Endodermal cell (in vitro differentiated cells): ENCODE measurements at regions not wholly inside any gene's neighbourhood (a gene's known extent, or its start where the extent isn't known, plus 50 kb on each side); places are given as distances from the start of the nearest gene placed in this dataset.

Experiments
- DNase-seq: peaks from one replicate; pipeline ENCODE4 v3.0.0-alpha.2; 2017
- H3K27ac ChIP-seq: 2 replicates; pipeline ENCODE4 v1.5.1; 2013; ENCODE audit warnings: mild to moderate bottlenecking, low read depth, low read length, moderate library complexity
- H3K27me3 ChIP-seq: 2 replicates; pipeline ENCODE4 v1.6.1; 2013; ENCODE audit warnings: mild to moderate bottlenecking, low read length, moderate library complexity; ENCODE audit not compliant: insufficient read depth, control insufficient read depth, poor library complexity, severe bottlenecking
- H3K36me3 ChIP-seq: 2 replicates; pipeline ENCODE4 v1.7.0; 2013; ENCODE audit warnings: mild to moderate bottlenecking, low read length, moderate library complexity; ENCODE audit not compliant: control insufficient read depth, insufficient read depth
- H3K4me1 ChIP-seq: one replicate; pipeline ENCODE4 v1.7.0; 2013; ENCODE audit warnings: low read length; ENCODE audit not compliant: control insufficient read depth, insufficient read depth
- H3K4me3 ChIP-seq: 2 replicates; pipeline ENCODE4 v1.5.1; 2013; ENCODE audit warnings: mild to moderate bottlenecking, low read length, moderate library complexity
- H3K9ac ChIP-seq: 2 replicates; pipeline ENCODE4 v1.6.1; 2013; ENCODE audit warnings: mild to moderate bottlenecking, low read length, moderate library complexity; ENCODE audit not compliant: poor library complexity, severe bottlenecking; ENCODE audit errors: extremely low read depth
- H3K9me3 ChIP-seq: 2 replicates; pipeline ENCODE4 v1.6.1; 2013; ENCODE audit warnings: mild to moderate bottlenecking, low read length, moderate library complexity; ENCODE audit not compliant: control insufficient read depth
- H3K27ac Mint-ChIP-seq: 2 replicates; pipeline ENCODE4 v1.8.0; 2020; ENCODE audit warnings: mixed read lengths
- H3K27me3 Mint-ChIP-seq: 2 replicates; pipeline ENCODE4 v1.8.0; 2021; ENCODE audit warnings: mild to moderate bottlenecking, mixed read lengths; ENCODE audit not compliant: insufficient read depth
- H3K36me3 Mint-ChIP-seq: 2 replicates; pipeline ENCODE4 v1.8.0; 2020; ENCODE audit warnings: low read depth, mixed read lengths
- H3K4me1 Mint-ChIP-seq: 2 replicates; pipeline ENCODE4 v1.8.0; 2020; ENCODE audit warnings: mixed read lengths
- H3K4me3 Mint-ChIP-seq: 2 replicates; pipeline ENCODE4 v1.8.0; 2020; ENCODE audit warnings: mild to moderate bottlenecking, moderate library complexity, mixed read lengths
- H3K9me3 Mint-ChIP-seq: 2 replicates; pipeline ENCODE4 v1.8.0; 2020; ENCODE audit warnings: mild to moderate bottlenecking, mixed read lengths
- CTCF ChIP-seq: fragments of 200-600 bp; sonication (generic); conservative IDR thresholded peaks from 2 replicates; pipeline ENCODE4 v1.5.0; 2021; ENCODE audit warnings: antibody characterized with exemption, mild to moderate bottlenecking
- whole genome bisulfite sequencing, 2 experiments: methylation state at CpG; one replicate each; pipeline versions ENCODE4 v1.1.5 to v1.1.7; 2013; ENCODE audit warnings: missing lambda C conversion rate in 2 of 2, mixed read lengths in 1 of 2; ENCODE audit not compliant: insufficient coverage in 1 of 2, insufficient read length in 1 of 2; 5-methylcytosine and 5-hydroxymethylcytosine counted together

- no peak overlapping the region for H3K27ac ChIP-seq
- H3K27ac Mint-ChIP-seq, result no peak overlapping the region
- no peaks in the 10 kb centered on the region for H3K27me3 Mint-ChIP-seq
- peaks cover 5% of the 10 kb centered on the region for H3K9me3 Mint-ChIP-seq
- H3K4me1 Mint-ChIP-seq, result no peaks in the 10 kb centered on the region
- no peak overlapping the region for H3K9ac ChIP-seq
- no peaks in the 10 kb centered on the region for H3K36me3 ChIP-seq
- no peaks in the 10 kb centered on the region for H3K36me3 Mint-ChIP-seq
- DNase-seq, result no peak
- H3K27me3 ChIP-seq, result no peaks in the 10 kb centered on the region
- WGBS, 2 experiments, result 80 to 90% methylated on average over 1 of the region's 1 CpG
- H3K4me3 ChIP-seq, result no peak overlapping the region
- H3K4me1 ChIP-seq, result no peaks in the 10 kb centered on the region
- H3K9me3 ChIP-seq, result peaks cover 23% of the 10 kb centered on the region
- H3K4me3 Mint-ChIP-seq, result no peak overlapping the region
- no peak for TF ChIP-seq CTCF
Measured at GRCh38 chr3:8400911-8401310, 100.7 kb upstream of the LMCD1 start.

GRCh38 chr3:8403996-8404395, 97.6 kb upstream of the LMCD1 start:
- DNase-seq, result no peak
- Histone ChIP-seq H3K4me3 (no peak overlapping the region), H3K9ac (no peak overlapping the region), H3K4me1 (no peaks in the 10 kb centered on the region), H3K36me3 (no peaks in the 10 kb centered on the region), H3K27ac (no peak overlapping the region), H3K9me3 (peaks cover 40% of the 10 kb centered on the region), H3K27me3 (no peaks in the 10 kb centered on the region)
- Mint-ChIP-seq H3K36me3 (peaks cover 3% of the 10 kb centered on the region), H3K27me3 (no peaks in the 10 kb centered on the region), H3K27ac (no peak overlapping the region), H3K4me1 (no peaks in the 10 kb centered on the region), H3K4me3 (no peak overlapping the region), H3K9me3 (peaks cover 21% of the 10 kb centered on the region)
- WGBS, 2 experiments, result 83 to 100% methylated on average over 1 of the region's 1 CpG
- TF ChIP-seq CTCF, result no peak

GRCh38 chr3:8405144-8405543, 96.5 kb upstream of the LMCD1 start:
- H3K27me3 Mint-ChIP-seq, result no peaks in the 10 kb centered on the region
- no peak overlapping the region for H3K9ac ChIP-seq
- H3K4me3 Mint-ChIP-seq, result no peak overlapping the region
- no peak overlapping the region for H3K27ac ChIP-seq
- H3K9me3 Mint-ChIP-seq, result peaks cover 21% of the 10 kb centered on the region
- peaks cover 40% of the 10 kb centered on the region for H3K9me3 ChIP-seq
- no peaks in the 10 kb centered on the region for H3K4me1 Mint-ChIP-seq
- TF ChIP-seq CTCF, result no peak
- 80 to 96% methylated on average over 1 to 2 of the region's 2 CpGs for WGBS, 2 experiments
- no peaks in the 10 kb centered on the region for H3K27me3 ChIP-seq
- H3K4me3 ChIP-seq, result no peak overlapping the region
- DNase-seq, result no peak
- peaks cover 3% of the 10 kb centered on the region for H3K36me3 Mint-ChIP-seq
- H3K4me1 ChIP-seq, result no peaks in the 10 kb centered on the region
- H3K36me3 ChIP-seq, result no peaks in the 10 kb centered on the region
- no peak overlapping the region for H3K27ac Mint-ChIP-seq
